GM21529 (cell line): ENCODE measurements at regions not wholly inside any gene's neighbourhood (a gene's known extent, or its start where the extent isn't known, plus 50 kb on each side); places are given as distances from the start of the nearest gene placed in this dataset.
A peak's percentile ranks its signal among the peaks of the same experiment; 100 is the strongest.

Experiments
- ATAC-seq: cut with Tn5 transposase; IDR thresholded peaks from one replicate; pipeline ENCODE4 v1.9.1; 2021; ENCODE audit not compliant: unreplicated experiment

DNA sequence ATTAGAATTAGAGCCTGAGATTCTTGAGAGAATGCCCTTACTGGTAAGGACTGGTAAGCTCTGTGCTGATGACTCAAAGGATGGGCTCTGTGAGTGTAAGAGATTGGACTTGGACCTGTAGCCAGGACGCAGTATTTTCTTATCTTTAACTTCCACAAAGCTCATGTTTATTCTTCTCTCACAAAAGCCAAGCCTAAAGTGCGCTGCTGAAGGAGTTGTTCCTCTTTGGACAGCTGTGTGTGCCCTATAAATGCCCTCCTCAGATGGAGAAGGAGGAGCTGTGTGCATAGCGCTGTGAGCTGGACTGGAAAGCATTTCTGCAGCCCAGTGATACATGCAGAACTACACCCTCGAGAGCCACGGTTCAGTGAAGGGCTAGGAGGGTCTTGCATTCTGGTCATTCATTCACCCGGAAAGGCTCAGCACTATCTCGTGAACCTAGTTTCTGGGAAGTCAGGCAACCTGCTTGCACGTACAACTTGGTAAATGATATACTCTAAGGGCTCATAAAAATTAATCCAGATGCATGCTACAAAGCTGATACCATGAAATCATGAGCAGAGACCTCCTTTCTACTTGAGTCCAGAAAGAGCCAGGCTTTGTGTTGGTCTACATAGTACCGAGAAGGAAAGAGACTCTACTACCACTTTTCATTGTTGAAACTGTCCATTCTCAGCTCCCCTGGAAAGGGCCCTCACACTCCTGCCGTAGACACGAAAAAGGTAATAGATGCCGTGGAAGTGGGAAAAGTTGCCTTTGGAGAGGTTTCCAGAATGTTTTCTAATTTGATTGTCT, 103.0 kb upstream of the TBL1XR1 start:
- peak; percentile 77 for ATAC-seq

DNA sequence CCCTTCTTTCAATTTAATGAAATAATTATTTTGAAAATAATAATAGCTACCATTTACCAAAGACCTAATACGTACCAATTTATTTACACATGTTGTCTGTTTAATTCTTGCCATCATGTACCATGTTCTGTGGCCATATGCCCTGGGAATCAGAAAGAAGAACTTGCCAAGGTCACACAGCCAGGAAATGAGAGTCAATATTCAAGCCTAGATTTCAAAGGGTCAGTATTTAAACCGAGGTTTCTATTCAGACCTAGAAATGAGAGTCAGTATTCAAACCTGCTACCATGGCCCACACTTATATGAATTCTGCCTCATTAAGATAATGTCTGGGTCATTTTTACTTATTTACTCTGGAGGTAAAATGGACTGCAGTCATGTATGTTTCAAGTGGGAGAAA, 103.6 kb upstream of the TBL1XR1 start:
- ATAC-seq, result no peak

DNA sequence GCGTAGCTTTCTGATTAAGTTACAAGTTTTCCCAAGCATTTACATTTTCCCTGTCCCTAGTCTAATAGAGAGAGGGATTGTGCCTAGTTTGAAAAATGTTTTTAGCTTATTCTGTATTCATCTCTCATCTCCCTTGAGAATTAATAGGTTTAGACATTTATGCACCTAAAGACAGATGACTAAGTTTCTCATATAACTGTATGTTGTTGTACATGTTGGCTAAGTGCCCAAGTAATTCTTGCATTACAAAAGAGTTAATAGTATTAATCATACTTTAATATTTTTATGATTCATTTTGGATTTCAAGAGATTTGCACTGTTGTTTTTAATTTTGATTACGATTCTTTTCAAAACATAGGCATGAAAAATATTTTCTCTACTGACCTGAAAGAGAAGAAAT, 109.0 kb upstream of the TBL1XR1 start:
- ATAC-seq, result no peak

DNA sequence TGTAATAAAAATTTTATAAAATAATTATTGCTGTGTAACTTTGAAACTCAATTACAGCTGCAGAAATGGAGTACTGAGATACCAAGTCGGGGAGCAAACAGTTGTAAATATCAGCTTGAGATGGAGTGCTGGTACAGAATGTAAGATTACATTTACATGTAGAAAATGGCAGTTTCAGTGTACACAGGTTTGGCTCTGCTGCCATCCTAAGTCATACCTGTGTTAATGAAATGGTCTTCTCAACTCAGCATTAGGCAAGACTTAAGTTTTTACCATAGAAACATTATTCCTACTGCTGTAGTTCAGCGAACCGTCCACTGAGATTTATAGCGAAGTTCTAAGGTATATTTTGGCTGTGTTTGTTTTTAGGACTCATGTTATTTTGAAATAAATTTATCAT, 110.1 kb upstream of the TBL1XR1 start:
- ATAC-seq, result no peak

DNA sequence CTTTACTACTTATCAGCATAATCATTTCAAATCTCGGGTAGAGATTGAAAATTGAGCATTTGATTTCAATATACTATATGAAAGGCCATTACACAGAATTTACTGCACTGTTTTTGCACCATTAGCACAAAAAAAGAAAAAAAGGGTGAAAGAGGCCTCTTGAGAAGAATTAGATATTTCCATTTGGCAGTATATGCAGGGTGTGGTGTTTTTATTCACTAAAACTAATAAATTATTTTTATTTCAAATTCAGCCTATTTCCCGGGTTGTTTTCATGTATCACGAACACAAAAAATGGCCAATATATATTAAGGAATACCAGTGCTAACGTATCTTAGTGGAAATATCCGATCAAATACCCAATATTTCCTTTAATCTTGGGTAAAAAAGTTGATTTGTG, 110.5 kb upstream of the TBL1XR1 start:
- no peak for ATAC-seq

DNA sequence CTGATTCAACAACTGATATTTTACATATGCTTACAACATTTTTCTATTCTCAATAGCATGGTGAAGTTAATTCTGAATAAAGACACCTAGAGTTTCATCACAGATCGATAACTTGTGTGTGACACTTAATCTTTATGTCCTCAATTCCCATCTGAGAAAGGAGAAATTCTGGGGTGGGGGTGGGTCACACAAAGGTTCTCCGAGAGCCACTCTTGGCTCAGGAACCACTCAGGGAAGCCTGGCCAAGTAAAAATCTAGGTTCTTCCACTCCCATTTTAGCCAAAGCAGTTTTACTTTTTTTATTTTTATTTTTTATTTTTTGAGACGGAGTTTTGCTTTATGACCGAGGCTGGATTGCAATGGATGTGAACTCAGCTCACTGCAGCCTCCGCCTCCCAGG, 111.0 kb upstream of the TBL1XR1 start:
- no peak for ATAC-seq

DNA sequence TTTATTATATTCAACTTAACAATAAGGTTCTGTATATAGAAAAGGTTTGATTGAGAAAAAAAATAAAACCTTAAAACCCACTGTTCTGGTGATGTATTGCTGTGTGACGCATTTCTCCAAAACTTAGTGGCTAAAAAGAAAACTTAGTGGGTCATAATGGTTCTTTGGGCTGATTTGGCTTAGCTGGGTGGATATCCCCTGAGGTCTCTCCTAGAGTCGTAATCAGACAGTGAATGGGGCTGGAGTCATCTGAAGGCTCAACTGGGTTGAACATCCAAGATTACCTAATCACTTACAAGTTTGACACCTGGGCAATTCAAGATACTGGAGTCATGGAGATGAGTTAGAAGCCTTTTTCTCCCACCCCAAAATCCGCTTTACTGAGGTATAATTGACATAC, 111.6 kb upstream of the TBL1XR1 start:
- ATAC-seq, result no peak

DNA sequence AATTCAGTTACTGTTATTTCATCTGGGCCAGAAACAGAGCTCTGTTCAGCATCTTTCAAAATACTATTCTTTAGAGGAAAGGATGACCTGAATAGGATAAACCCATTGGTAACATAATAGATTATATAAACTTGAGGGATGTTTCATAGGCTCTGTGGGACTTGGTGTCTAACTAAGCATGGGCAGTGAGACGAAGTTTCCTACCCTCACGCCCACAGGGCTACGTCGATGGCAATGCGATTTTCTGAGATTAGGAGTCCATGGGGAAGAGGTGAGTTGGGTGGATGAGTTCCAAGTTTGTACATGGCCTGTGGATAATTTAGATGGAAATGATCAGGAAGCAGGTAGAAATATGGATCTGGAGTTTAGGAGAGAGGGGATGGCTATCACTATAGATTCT, 115.2 kb upstream of the TBL1XR1 start:
- no peak for ATAC-seq

DNA sequence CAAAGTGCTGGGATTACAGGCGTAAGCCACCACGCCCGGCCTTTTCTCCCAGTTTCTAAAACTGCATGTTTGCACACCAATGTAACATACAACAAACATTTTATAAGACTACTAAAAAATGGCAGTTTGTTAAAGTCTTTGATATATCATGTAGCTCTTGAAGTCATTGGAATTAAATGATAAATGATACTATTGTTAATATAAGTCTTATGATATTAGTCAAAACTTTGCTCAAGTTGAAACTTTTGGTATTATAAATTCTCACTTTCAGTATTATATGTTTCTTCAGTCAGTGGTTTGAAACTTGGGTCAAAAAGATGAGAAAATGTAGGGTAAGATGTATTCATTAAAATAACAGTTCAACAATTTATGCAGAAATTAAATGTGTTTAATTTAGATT, 117.6 kb upstream of the TBL1XR1 start:
- no peak for ATAC-seq

DNA sequence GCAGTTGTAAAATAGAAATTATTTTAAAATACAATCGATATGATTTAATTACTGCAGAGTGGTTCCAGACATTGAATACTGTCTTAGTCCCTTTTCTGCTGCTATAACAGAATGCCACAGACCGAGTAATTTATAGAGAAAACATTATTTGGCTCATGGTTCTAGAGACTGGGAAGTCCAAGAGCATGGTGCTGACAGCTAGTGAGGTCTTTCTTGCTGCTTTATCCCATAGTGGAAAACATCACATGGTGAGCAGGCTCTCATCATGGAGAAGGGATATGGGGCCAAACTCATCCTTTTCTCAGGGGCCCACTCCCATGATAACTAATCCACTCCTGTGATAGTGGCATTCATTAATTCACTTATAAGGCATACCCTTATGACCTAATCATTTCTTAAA, 120.0 kb upstream of the TBL1XR1 start:
- no peak for ATAC-seq

DNA sequence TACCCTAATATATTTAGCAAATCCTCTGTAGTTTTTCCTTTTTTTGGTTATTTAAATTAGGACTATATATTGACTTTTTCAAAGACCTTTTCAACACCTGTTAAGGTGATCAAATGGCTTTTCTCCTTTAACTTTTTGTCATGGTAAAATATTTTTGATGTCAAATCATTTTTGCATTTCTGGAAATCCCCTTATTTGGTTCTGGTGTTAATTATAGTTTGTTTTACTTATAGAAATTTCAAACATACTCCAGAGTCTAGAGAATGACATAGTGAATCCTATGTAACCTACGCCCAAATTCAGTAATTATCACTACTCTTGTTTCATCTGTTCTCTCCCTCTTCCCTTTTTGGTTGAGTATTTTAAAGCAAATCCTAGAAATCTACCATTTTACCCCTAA, 121.3 kb upstream of the TBL1XR1 start:
- ATAC-seq, result no peak

DNA sequence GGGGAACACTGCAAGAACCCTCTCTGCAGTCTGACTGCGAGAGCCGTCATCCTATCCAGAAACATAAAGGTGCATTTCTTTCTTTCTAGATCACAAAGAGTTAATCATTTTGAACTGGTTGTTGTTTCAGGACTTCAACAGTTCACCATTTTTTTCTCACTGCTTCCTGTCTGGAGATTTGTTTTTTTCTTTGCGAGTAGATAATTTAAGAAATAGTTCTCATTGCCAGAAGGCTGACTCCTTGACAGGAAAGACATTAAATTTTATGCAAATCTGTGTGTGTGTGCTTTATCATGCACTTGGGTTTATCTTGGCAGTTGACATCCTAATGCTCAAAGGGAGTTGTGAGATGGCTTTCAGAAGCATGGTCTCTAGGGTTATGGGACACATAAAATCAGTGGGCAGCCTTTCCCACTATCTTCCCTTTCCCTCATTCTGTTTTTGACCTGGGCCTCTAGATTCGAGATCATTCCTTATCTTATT, 123.5 kb upstream of the TBL1XR1 start:
- peak; percentile 42 for ATAC-seq

DNA sequence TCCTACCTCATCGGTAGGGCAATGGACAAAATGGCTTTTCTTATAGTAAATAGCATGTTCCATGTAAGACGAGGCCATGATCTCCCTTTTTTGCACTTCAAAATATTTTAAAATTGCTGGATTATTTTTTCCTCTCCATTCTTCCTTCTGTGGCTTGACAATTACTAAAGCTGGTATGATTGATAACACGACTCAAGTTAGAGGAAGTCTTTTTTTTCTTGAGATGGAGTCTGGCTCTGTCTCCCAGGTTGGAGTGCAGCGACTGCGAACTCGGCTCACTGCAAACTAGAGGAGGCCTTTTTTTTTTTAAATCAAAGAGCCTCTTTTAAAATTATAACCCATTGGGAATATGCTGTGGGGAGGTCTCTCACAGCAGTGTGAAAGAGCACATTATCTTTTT, 124.5 kb upstream of the TBL1XR1 start:
- no peak for ATAC-seq

DNA sequence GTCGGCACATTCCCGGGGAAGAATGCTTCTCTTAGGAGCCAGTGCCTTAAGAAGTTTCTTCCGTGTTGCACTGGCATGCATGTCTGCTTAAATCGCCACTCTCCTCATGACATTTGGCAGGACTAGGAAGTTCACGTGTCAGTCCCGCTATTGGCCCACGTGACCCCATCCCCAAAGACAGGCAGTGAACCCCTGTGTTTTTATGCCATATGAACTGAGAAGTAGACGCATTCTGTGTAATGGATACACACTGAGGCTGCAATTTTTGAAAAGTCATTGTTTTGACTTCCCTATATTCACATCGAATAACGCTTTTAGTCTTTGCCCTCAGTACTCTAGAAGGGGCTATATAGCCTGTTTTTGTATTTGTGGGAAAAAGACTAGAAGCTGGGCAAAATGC, 125.6 kb upstream of the TBL1XR1 start:
- no peak for ATAC-seq

DNA sequence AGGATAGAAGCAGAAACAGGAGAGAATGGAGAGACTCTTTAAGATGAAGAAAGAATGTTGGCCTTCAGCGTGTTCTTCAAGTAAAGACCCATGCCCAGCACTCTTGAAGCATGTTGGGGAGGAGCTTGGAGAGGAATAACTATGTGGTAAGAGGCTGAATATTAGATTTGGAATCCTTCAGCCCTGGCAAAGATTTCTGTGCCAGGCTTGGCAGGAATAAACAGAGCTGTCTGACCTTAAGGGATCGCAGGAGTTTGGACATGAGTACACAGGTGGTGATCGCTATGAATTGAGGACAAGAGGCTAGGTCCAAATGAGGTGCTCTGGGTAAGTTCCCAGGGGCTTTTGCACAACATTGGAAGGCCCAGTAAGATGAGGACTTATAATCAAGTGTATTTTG, 132.6 kb upstream of the TBL1XR1 start:
- ATAC-seq, result no peak

DNA sequence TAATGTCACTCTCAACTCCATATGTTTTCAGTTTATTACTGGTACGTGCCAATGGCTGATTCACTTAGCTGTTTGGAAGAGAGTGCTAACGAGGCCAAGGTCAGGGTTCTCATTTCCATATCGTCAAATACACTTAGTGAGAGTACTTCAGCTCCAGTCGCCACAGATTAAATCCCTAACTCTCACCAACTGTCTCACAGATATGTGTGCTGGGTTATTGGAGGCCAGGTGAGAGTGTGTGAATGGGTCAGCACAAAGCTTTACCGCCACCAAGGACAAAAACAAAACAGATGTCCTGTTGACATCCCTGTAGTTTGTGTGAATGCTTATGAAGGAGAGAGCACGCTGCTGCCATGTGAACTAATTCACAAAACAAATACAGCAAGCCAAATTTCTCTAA, 133.5 kb upstream of the TBL1XR1 start:
- no peak for ATAC-seq

DNA sequence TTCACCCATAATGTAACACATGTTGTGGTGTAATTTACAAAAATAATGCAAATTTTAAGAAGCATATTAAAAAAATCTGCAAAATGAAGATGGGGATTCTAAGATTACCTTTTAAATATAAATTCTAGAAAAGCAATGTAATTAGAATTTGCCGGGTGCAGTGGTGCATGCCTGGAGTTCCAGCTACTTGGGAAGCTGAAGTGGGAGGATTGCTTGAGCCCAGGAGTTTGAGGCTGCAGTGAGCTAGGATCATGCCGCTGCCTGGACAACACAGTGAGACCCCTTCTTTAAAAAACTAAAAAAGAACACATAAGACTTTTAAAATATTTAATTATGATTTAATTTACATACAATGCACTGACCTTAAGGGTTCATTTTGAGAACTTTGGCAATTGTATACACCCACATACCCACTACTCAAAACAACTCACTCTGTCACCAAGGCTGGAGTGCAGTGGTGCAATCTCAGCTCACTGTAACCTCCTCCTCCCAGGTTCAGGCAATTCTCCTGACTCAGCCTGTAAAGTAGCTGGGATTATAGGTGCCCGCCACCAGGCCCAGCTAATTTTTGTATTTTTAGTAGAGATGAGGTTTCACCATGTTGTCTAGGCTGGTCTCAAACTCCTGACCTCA, 134.0 kb upstream of the TBL1XR1 start:
- ATAC-seq, result no peak

DNA sequence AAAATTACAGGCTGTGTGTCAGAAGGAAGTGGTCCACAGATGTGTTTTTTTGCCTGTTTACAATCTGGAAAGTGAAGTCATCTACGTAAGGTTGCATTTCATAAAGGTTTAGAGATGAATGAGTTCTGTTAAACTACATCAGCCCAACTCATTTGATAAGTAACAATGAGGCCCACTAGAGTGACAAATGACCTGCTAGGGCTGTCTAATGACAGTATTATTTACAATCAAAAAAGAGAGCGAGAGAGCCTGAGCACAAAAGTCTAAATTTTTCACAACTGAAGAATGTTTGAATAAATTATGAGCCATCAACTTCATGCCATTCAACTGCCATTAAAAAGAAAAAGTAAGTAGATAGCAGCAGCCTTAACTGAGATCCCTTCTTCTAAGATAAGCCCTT, 135.7 kb upstream of the TBL1XR1 start:
- ATAC-seq, result no peak

DNA sequence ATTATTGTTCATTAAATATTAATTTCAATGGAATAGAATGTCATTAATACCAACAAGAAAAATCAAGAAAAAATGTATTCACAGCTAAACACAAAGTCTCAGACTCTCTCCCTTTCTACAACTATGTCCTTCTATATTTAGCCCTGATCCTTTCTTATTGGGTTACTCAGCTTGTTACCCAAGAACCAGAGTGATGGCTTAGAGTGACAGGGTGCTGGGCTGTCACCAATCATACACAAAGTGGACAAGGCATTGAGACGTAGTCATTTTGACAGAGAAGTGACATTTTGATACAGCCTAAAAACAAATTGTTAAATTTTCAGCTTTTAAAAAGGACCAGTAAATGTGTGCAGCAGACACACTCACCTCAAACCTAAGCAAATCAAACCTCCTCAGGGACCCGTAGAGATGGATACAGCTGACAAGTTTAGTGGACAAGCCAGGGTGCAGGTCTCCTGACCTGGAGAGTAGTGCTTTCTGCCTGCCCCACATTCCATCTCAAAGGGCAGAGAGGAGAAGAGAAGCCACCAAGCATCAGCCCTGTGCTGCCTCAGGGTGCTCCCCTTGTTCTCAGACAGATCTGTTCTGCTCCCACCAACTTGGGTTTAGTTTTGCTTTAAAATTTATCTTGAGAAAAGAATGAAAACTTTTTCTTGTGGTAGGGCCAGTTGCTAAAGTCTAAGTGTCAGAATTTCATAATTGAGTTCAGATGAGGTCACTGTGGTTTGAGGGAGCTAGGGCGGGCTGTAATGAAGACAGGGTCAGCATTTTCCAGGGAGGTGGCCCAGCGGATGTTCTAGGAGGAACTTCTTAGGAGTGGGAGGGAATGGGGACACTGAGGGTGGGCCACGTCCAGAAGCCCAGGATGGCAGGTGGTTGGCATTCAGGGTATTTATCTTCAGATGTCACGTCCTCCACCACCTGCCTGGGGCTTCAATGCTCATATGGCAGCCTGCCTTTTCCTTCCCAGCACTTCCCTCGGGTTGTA, 136.5 kb upstream of the TBL1XR1 start:
- no peak for ATAC-seq

DNA sequence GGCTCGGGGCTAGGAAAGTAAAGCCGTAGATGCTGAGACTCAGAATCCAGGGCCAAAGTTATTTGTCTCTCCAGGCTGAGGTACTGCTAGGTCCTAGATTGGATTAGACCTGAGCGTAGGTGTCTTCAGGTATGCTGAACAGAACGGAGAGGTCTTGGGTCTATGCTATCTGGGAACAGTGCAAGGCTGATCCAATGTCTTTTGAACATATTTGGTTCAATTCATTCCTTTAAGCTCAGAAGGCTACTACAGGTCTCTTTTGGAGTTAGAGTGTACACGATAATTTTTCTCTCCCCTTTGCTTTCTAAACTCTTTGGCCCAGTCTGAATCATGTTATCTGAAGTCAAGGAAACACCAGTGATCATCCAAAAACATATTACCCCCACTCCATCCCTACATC, 137.5 kb upstream of the TBL1XR1 start:
- ATAC-seq, result no peak

DNA sequence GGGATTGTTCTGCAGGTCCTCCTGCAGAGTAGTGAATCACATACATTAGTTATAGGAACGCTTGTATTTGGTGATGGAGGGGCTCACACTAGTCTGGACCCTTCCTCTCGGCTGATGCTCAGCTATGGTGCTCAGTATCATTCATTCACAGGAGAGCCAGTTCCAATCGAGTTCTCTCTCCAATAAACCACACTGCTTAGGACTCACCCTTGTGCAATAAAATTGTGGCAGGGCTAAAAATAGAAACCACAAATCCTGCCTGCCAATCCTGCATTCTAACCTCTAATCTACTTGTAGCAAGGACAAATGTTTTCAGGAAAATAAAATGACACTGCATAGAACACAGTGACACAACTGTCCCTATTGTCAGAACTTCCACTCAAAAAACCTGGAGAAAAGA, 138.4 kb upstream of the TBL1XR1 start:
- no peak for ATAC-seq
